NCI-H2107 treated with DMSO at 0.1 percent for 48 hours (cell line): ENCODE measurements at regions not wholly inside any gene's neighbourhood (a gene's known extent, or its start where the extent isn't known, plus 50 kb on each side); places are given as distances from the start of the nearest gene placed in this dataset.

Experiments
- DNase-seq: peaks from one replicate; lab custom pipeline; 2025; ENCODE audit not compliant: unreplicated experiment; lab: John Stamatoyannopoulos, UW

- DNase-seq = no peak
These were observed 109.2 kb upstream of the DRD2 start for GRCh38 chr11:113584371-113584770.

- DNase-seq = no peak
These were observed 106.5 kb upstream of the DRD2 start for GRCh38 chr11:113581713-113582112.

GRCh38 chr11:113579292-113579940, 104.2 kb upstream of the DRD2 start:
- DNase-seq = no peak

GRCh38 chr11:113578715-113579250, 103.6 kb upstream of the DRD2 start:
- DNase-seq = no peak

- no peak for DNase-seq
These were observed 102.8 kb upstream of the DRD2 start for GRCh38 chr11:113578033-113578380.

- peak; percentile 65 for DNase-seq
These were observed 102.3 kb upstream of the DRD2 start for GRCh38 chr11:113577356-113578032.

GRCh38 chr11:113574586-113574985, 99.4 kb upstream of the DRD2 start:
- no peak for DNase-seq

- no peak for DNase-seq
These were observed 99.0 kb upstream of the DRD2 start for GRCh38 chr11:113574171-113574570.

- no peak for DNase-seq
These were observed 97.0 kb upstream of the DRD2 start for GRCh38 chr11:113572136-113572735.

GRCh38 chr11:113571531-113571930, 96.3 kb upstream of the DRD2 start:
- no peak for DNase-seq

- DNase-seq = no peak
These were observed 95.7 kb upstream of the DRD2 start for GRCh38 chr11:113570906-113571305.

- no peak for DNase-seq
These were observed 94.2 kb upstream of the DRD2 start for GRCh38 chr11:113569391-113569790.

- DNase-seq = peak; percentile 13
These were observed 93.4 kb upstream of the DRD2 start for GRCh38 chr11:113568566-113568965.

GRCh38 chr11:113567867-113568544, 92.8 kb upstream of the DRD2 start:
- no peak for DNase-seq

- no peak for DNase-seq
These were observed 91.9 kb upstream of the DRD2 start for GRCh38 chr11:113567097-113567496.

GRCh38 chr11:113564527-113565130, 89.4 kb upstream of the DRD2 start:
- no peak for DNase-seq

GRCh38 chr11:113563766-113564526, 88.7 kb upstream of the DRD2 start:
- DNase-seq = no peak

- no peak for DNase-seq
These were observed 87.8 kb upstream of the DRD2 start for GRCh38 chr11:113562981-113563461.

- DNase-seq = no peak
These were observed 87.4 kb upstream of the DRD2 start for GRCh38 chr11:113562576-113562975.

GRCh38 chr11:113557926-113558325, 82.7 kb upstream of the DRD2 start:
- DNase-seq = no peak
